ENCODE measurements at regions not wholly inside any gene's neighbourhood (a gene's known extent, or its start where the extent isn't known, plus 50 kb on each side); places are given as distances from the start of the nearest gene placed in this dataset.

DNA sequence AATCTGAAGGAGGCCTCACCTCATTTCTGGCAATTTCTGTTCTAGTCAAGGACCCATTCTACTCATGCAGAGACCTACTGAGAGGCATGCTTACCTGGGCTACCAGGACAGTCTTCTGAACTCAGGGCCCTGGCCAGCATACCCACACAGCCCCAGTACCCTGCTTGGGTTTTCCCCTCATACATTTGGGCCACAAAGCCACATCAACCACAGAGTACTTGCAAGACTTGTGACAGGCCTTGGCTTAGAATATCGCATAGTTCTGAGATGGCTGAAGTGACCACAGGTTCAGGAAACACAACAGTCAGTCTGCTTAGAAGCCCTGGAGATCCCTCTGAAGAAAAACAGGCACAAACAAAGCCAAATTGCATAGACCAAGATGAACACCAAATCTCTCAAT is 758.8 kb upstream of the CDH9 start:
- CTCF ChIA-PET: interaction anchor here (0.6 kb wide), 2 partner anchors 65 to 383 kb away, joined by 3 read pairs; no protein-coding TSS in a partner anchor
- no peak for TF ChIP-seq CTCF (conservative IDR thresholded peaks at IDR 0.05; ENCODE audit: low read depth)
- POLR2A ChIA-PET (ENCODE audit: low non-redundant PET): no interaction called here
- H3K27ac ChIP-seq: no peak overlapping the region
- no peak for DNase-seq (ENCODE audit: low spot score)

DNA sequence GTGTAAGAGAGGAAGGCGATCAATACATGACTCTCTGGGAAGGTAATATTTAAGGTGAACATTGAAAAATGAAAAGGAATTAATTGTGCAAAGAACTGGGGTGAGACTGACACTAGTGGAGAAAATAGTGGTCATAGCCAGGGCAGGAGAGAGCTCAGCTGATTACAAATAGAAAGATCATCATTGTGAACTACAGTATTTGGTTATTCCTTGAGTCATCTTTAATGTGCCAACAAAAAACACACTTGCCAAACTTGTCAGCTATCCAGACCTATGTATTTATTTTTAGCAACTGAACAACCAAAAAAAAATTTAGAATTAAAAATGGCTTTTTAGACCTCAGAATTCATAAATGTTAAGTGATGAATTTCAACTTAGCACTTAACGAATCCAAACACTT is 749.8 kb upstream of the CDH9 start:
- no peak for TF ChIP-seq CTCF (conservative IDR thresholded peaks at IDR 0.05; ENCODE audit: low read depth)
- no peak for DNase-seq (ENCODE audit: low spot score)
- H3K27ac ChIP-seq: no peak overlapping the region
- POLR2A ChIA-PET (ENCODE audit: low non-redundant PET): no interaction called here
- CTCF ChIA-PET: no interaction called here

GRCh38 chr5:27784317-27784716 is 745.9 kb upstream of the CDH9 start:
- DNase-seq (ENCODE audit: low spot score): no peak
- CTCF ChIA-PET: no interaction called here
- no peak overlapping the region for H3K27ac ChIP-seq
- no peak for TF ChIP-seq CTCF (conservative IDR thresholded peaks at IDR 0.05; ENCODE audit: low read depth)
- POLR2A ChIA-PET (ENCODE audit: low non-redundant PET): no interaction called here

- DNase-seq (ENCODE audit: low spot score): no peak
- ChIA-PET POLR2A (ENCODE audit: low non-redundant PET) (no interaction called here), CTCF (no interaction called here)
- H3K27ac ChIP-seq: no peak overlapping the region
- no peak for TF ChIP-seq CTCF (conservative IDR thresholded peaks at IDR 0.05; ENCODE audit: low read depth)
These were observed 739.7 kb upstream of the CDH9 start for GRCh38 chr5:27778121-27778520.

DNA sequence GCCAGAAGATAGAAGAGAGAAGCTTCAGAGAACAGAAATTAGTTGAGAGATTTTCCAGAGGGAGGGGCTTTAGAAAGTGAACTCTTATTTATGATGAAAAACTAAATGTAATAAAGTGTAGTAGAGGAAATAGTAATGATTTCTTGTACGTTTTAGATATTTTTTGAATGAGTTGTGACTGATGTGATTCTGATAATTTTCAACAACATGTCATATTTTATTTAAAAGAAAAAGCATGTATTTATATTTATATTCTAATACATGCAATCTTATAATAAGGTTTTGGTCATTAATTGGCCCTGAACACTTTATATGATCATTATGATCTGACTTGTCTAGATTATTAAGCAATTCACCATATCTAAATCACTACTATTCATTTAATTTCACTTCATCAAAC is 735.2 kb upstream of the CDH9 start:
- POLR2A ChIA-PET (ENCODE audit: low non-redundant PET): no interaction called here
- no peak for TF ChIP-seq CTCF (conservative IDR thresholded peaks at IDR 0.05; ENCODE audit: low read depth)
- no peak overlapping the region for H3K27ac ChIP-seq
- CTCF ChIA-PET: no interaction called here
- no peak for DNase-seq (ENCODE audit: low spot score)

DNA sequence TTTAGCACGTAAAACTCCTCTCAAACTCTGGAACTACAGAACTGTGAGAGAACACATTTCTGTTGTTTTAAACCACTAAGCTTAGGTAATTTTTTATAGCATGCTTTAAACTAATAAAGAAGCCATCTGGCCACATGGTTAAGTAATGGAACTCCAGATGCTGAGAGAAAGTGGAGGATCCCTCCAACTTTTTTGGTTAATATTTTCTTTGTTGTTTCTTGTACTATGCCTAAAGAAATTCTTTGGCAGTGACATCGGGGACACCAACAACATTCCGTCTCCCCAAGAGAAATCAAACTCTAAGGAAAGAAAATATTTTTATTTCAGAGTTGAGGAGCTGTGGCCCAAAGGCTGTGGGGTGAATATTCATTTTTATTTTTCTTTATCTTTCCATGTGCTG is 734.8 kb upstream of the CDH9 start:
- POLR2A ChIA-PET (ENCODE audit: low non-redundant PET): no interaction called here
- CTCF ChIA-PET: no interaction called here
- no peak for DNase-seq (ENCODE audit: low spot score)
- no peak overlapping the region for H3K27ac ChIP-seq
- no peak for TF ChIP-seq CTCF (conservative IDR thresholded peaks at IDR 0.05; ENCODE audit: low read depth)
